ENCODE measurements at regions not wholly inside any gene's neighbourhood (a gene's known extent, or its start where the extent isn't known, plus 50 kb on each side); places are given as distances from the start of the nearest gene placed in this dataset.

DNA sequence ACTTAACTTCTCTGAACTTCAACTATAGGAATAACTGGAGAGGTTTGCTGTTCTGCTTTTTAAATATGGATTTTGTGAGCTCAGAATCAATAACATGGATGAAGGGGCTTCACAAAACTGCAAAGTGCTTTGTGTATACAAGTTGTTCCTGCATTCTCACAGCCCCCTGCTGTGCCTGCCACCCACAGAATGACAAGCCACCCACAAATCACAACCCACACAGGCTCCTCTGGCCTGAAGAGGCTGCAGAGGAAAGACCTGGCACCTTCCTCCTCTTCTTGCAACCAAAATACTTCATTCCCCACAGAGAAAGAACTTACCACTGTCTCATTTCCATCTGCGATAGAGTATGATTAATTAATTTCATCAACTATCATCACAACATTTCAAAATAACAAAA lies 106.7 kb upstream of the NHSL1 start (continued):
- TF ChIP-seq RAD21 (IDR thresholded peaks at IDR 0.05 in 1 of 2, conservative IDR thresholded peaks at IDR 0.05 in 1 of 2; ENCODE audit: low read depth in 2 of 2, low read length in 2 of 2), result no peak
- no peak for TF ChIP-seq GTF2F1 (IDR thresholded peaks at IDR 0.05; ENCODE audit: borderline replicate concordance, low read depth, low read length)
- TF ChIP-seq EGR1 (IDR thresholded peaks at IDR 0.05; ENCODE audit: borderline replicate concordance, low read depth, low read length), result no peak
